ENCODE measurements at regions not wholly inside any gene's neighbourhood (a gene's known extent, or its start where the extent isn't known, plus 50 kb on each side); places are given as distances from the start of the nearest gene placed in this dataset.

- CTCF ChIA-PET: no interaction called here
- intact Hi-C loops (cut with micrococcal nuclease; ENCODE audit: unreplicated experiment): no loop called here
- ATAC-seq: no peak
- no peaks in the 10 kb centered on the region for H3K36me3 ChIP-seq (ENCODE audit: control insufficient read depth, insufficient read depth, low read length)
- POLR2A ChIA-PET: no interaction called here
- in situ Hi-C loops (cut with HindIII; ENCODE audit: low pct_unique_long_range_greater_than_20kb, low sequenced_read_pairs): no loop called here
- no peak for TF ChIP-seq POLR2AphosphoS5 (IDR thresholded peaks at IDR 0.05; ENCODE audit: low read depth, low read length)
- no peak for TF ChIP-seq REST (IDR thresholded peaks at IDR 0.05; ENCODE audit: insufficient read depth in 1 of 2, low read depth in 2 of 2, low read length in 1 of 2)
- H3K27ac ChIP-seq (ENCODE audit: low read length): no peak overlapping the region
- no peaks in the 10 kb centered on the region for H3K4me1 ChIP-seq (ENCODE audit: control insufficient read depth, insufficient read depth, low read length)
- no peak for DNase-seq (ENCODE audit: low read depth, low spot score)
- no peaks in the 10 kb centered on the region for H3K27me3 ChIP-seq (ENCODE audit: control insufficient read depth, insufficient read depth, low read length)
- no peaks in the 10 kb centered on the region for H3K9me3 ChIP-seq (ENCODE audit: control insufficient read depth, insufficient read depth, low read depth, low read length)
- no TSS peak for BruUV-seq (replicated peaks)
- no peak overlapping the region for H3K4me3 ChIP-seq (ENCODE audit: low read depth in 2 of 2, low read length in 2 of 2)
Observed at GRCh38 chr9:116087751-116088194, 65.8 kb upstream of the PAPPA start.

- Histone ChIP-seq H3K27ac (ENCODE audit: low read length) (no peak overlapping the region), H3K9me3 (ENCODE audit: control insufficient read depth, insufficient read depth, low read depth, low read length) (no peaks in the 10 kb centered on the region), H3K27me3 (ENCODE audit: control insufficient read depth, insufficient read depth, low read length) (no peaks in the 10 kb centered on the region), H3K4me1 (ENCODE audit: control insufficient read depth, insufficient read depth, low read length) (no peaks in the 10 kb centered on the region), H3K4me3 (ENCODE audit: low read depth in 2 of 2, low read length in 2 of 2) (no peak overlapping the region), H3K36me3 (ENCODE audit: control insufficient read depth, insufficient read depth, low read length) (no peaks in the 10 kb centered on the region)
- DNase-seq (ENCODE audit: low read depth, low spot score) (no peak), ATAC-seq (no peak)
- no peak for TF ChIP-seq SIN3A (IDR thresholded peaks at IDR 0.05; ENCODE audit: borderline replicate concordance, insufficient read depth, low read depth, low read length)
- TF ChIP-seq POLR2AphosphoS5 (IDR thresholded peaks at IDR 0.05; ENCODE audit: low read depth, low read length): no peak
- no peak for TF ChIP-seq REST (IDR thresholded peaks at IDR 0.05; ENCODE audit: insufficient read depth in 1 of 2, low read depth in 2 of 2, low read length in 1 of 2)
- BruUV-seq (replicated peaks): no TSS peak
- intact Hi-C loops (cut with micrococcal nuclease; ENCODE audit: unreplicated experiment): no loop called here
- POLR2A ChIA-PET: no interaction called here
- in situ Hi-C loops (cut with HindIII; ENCODE audit: low pct_unique_long_range_greater_than_20kb, low sequenced_read_pairs): no loop called here
- CTCF ChIA-PET: no interaction called here
Observed at GRCh38 chr9:116088396-116088795, 65.2 kb upstream of the PAPPA start.

GRCh38 chr9:116090030-116090770 lies 63.4 kb upstream of the PAPPA start:
- intact Hi-C loops (cut with micrococcal nuclease; ENCODE audit: unreplicated experiment): no loop called here
- ATAC-seq (no peak), DNase-seq (ENCODE audit: low read depth, low spot score) (no peak)
- Histone ChIP-seq H3K9me3 (ENCODE audit: control insufficient read depth, insufficient read depth, low read depth, low read length) (no peaks in the 10 kb centered on the region), H3K27ac (ENCODE audit: low read length) (no peak overlapping the region), H3K4me1 (ENCODE audit: control insufficient read depth, insufficient read depth, low read length) (no peaks in the 10 kb centered on the region), H3K36me3 (ENCODE audit: control insufficient read depth, insufficient read depth, low read length) (no peaks in the 10 kb centered on the region), H3K4me3 (ENCODE audit: low read depth in 2 of 2, low read length in 2 of 2) (no peak overlapping the region), H3K27me3 (ENCODE audit: control insufficient read depth, insufficient read depth, low read length) (no peaks in the 10 kb centered on the region)
- in situ Hi-C loops (cut with HindIII; ENCODE audit: low pct_unique_long_range_greater_than_20kb, low sequenced_read_pairs): no loop called here
- CTCF ChIA-PET: no interaction called here
- TF ChIP-seq SIN3A (IDR thresholded peaks at IDR 0.05; ENCODE audit: borderline replicate concordance, insufficient read depth, low read depth, low read length) (no peak), REST (IDR thresholded peaks at IDR 0.05; ENCODE audit: insufficient read depth in 1 of 2, low read depth in 2 of 2, low read length in 1 of 2) (no peak), CTCF (IDR thresholded peaks at IDR 0.05) (no peak), TCF7L2 (IDR thresholded peaks at IDR 0.05; ENCODE audit: low read depth, low read length) (no peak)
- POLR2A ChIA-PET: no interaction called here
- BruUV-seq (replicated peaks): no TSS peak
